ENCODE measurements at regions not wholly inside any gene's neighbourhood (a gene's known extent, or its start where the extent isn't known, plus 50 kb on each side); places are given as distances from the start of the nearest gene placed in this dataset.

GRCh38 chr4:14184265-14184664 lies 556.7 kb upstream of the BOD1L1 start:
- no peak for DNase-seq

- no peak for DNase-seq
Observed at GRCh38 chr4:14184767-14185166, 557.2 kb upstream of the BOD1L1 start.

GRCh38 chr4:14188214-14188613 lies 560.7 kb upstream of the BOD1L1 start:
- DNase-seq = no peak

- DNase-seq = no peak
Observed at GRCh38 chr4:14193601-14194000, 566.1 kb upstream of the BOD1L1 start.

- no peak for DNase-seq
Observed at GRCh38 chr4:14196131-14196530, 568.6 kb upstream of the BOD1L1 start.

GRCh38 chr4:14215116-14215770 lies 587.7 kb upstream of the BOD1L1 start:
- DNase-seq = no peak

GRCh38 chr4:14217401-14217800 lies 589.9 kb upstream of the BOD1L1 start:
- DNase-seq = no peak

- no peak for DNase-seq
Observed at GRCh38 chr4:14218641-14219040, 591.1 kb upstream of the BOD1L1 start.

- DNase-seq = no peak
Observed at GRCh38 chr4:14221176-14221575, 593.7 kb upstream of the BOD1L1 start.

- no peak for DNase-seq
Observed at GRCh38 chr4:14222377-14223029, 595.0 kb upstream of the BOD1L1 start.

- DNase-seq = no peak
Observed at GRCh38 chr4:14223461-14223860, 595.9 kb upstream of the BOD1L1 start.

GRCh38 chr4:14225688-14226207 lies 598.2 kb upstream of the BOD1L1 start:
- peak; percentile 23 to 68 for DNase-seq

- no peak for DNase-seq
Observed at GRCh38 chr4:14233126-14233525, 605.6 kb upstream of the BOD1L1 start.

- no peak for DNase-seq
Observed at GRCh38 chr4:14234307-14234706, 606.8 kb upstream of the BOD1L1 start.

- no peak for DNase-seq
Observed at GRCh38 chr4:14236359-14236758, 608.8 kb upstream of the BOD1L1 start.

- no peak for DNase-seq
Observed at GRCh38 chr4:14237911-14238310, 610.4 kb upstream of the BOD1L1 start.

GRCh38 chr4:14241574-14241973 lies 614.0 kb upstream of the BOD1L1 start:
- DNase-seq = no peak

- DNase-seq = no peak
Observed at GRCh38 chr4:14247767-14248166, 620.2 kb upstream of the BOD1L1 start.

GRCh38 chr4:14249226-14249625 lies 621.7 kb upstream of the BOD1L1 start:
- DNase-seq = no peak

GRCh38 chr4:14254252-14254651 lies 626.7 kb upstream of the BOD1L1 start:
- no peak for DNase-seq

GRCh38 chr4:14254926-14255325 lies 627.4 kb upstream of the BOD1L1 start:
- DNase-seq = no peak

GRCh38 chr4:14257903-14258302 lies 630.4 kb upstream of the BOD1L1 start:
- no peak for DNase-seq

- no peak for DNase-seq
Observed at GRCh38 chr4:14259936-14260335, 632.4 kb upstream of the BOD1L1 start.

GRCh38 chr4:14260591-14260990 lies 633.1 kb upstream of the BOD1L1 start:
- no peak for DNase-seq

GRCh38 chr4:14262221-14262620 lies 634.7 kb upstream of the BOD1L1 start:
- no peak for DNase-seq
